HG02981 (cell line): ENCODE measurements at regions not wholly inside any gene's neighbourhood (a gene's known extent, or its start where the extent isn't known, plus 50 kb on each side); places are given as distances from the start of the nearest gene placed in this dataset.

Experiments used
- ATAC-seq: cut with Tn5 transposase; IDR thresholded peaks from one replicate; pipeline ENCODE4 v1.9.1; 2021; ENCODE audit warnings: mild to moderate bottlenecking, moderate library complexity; ENCODE audit not compliant: unreplicated experiment

GRCh38 chr14:52380294-52380693, 66.2 kb downstream of the PTGER2 start:
- peak; percentile 99 for ATAC-seq
